Left ventricle myocardium inferior (tissue), 1 donor: ENCODE measurements at regions not wholly inside any gene's neighbourhood (a gene's known extent, or its start where the extent isn't known, plus 50 kb on each side); places are given as distances from the start of the nearest gene placed in this dataset.

Experiments
- DNase-seq: peaks from one replicate; pipeline ENCODE4 v3.0.0-alpha.2; 2020
- H3K27ac ChIP-seq: fragments of 200-600 bp; replicated peaks from 2 replicates; pipeline ENCODE4 v1.8.0; 2021
- H3K27me3 ChIP-seq: fragments of 200-600 bp; 2 replicates; pipeline ENCODE4 v1.8.0; 2021; ENCODE audit warnings: low read depth
- H3K36me3 ChIP-seq: fragments of 200-600 bp; 2 replicates; pipeline ENCODE4 v1.8.0; 2021
- H3K4me1 ChIP-seq: fragments of 200-600 bp; 2 replicates; pipeline ENCODE4 v1.8.0; 2021
- H3K4me3 ChIP-seq: fragments of 200-600 bp; 2 replicates; pipeline ENCODE4 v1.8.0; 2021; ENCODE audit warnings: mild to moderate bottlenecking, moderate library complexity
- H3K9me3 ChIP-seq: fragments of 200-600 bp; replicated peaks from 2 replicates; pipeline ENCODE4 v1.8.0; 2021
- intact Hi-C: fragments of 100-400 bp; cut with micrococcal nuclease; formaldehyde crosslinking; loops from one replicate; pipeline ENCODE4 v1.11.0; 2022
- TF ChIP-seq, protein P1 (sequence below): fragments of 200-600 bp; IDR thresholded peaks from 2 replicates; pipeline ENCODE4 v1.8.0; 2021; ENCODE audit warnings: antibody characterized with exemption, mild to moderate bottlenecking, borderline replicate concordance
- donor health status: DM: no; HTN: yes; CAD: no; lungs with severe emphysema.

DNA sequence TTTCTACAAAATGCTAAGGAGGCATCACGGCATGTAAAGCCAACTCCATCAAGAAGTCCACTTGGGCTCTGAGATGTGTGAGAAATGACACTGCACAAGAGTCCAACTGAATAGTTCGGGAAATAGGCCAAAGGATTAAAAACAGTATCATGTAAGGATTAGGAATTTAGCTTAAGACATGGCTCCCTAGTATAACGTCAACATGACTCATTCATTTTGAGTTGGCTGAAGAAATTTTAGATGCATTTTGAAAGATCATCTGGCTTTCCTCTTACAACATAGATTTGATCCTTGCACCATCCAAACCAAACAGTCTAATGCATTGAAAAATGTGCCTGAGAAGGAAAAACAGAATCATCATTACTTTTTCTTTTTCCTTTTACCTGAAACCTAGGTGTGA lies 109.3 kb upstream of the MME start:
- Histone ChIP-seq H3K4me3 (no peak overlapping the region), H3K9me3 (no peaks in the 10 kb centered on the region), H3K36me3 (no peaks in the 10 kb centered on the region), H3K27ac (no peak overlapping the region), H3K4me1 (no peaks in the 10 kb centered on the region), H3K27me3 (no peaks in the 10 kb centered on the region)
- intact Hi-C loops, result no loop called here
- DNase-seq, result no peak
- TF ChIP-seq, protein P1, sequence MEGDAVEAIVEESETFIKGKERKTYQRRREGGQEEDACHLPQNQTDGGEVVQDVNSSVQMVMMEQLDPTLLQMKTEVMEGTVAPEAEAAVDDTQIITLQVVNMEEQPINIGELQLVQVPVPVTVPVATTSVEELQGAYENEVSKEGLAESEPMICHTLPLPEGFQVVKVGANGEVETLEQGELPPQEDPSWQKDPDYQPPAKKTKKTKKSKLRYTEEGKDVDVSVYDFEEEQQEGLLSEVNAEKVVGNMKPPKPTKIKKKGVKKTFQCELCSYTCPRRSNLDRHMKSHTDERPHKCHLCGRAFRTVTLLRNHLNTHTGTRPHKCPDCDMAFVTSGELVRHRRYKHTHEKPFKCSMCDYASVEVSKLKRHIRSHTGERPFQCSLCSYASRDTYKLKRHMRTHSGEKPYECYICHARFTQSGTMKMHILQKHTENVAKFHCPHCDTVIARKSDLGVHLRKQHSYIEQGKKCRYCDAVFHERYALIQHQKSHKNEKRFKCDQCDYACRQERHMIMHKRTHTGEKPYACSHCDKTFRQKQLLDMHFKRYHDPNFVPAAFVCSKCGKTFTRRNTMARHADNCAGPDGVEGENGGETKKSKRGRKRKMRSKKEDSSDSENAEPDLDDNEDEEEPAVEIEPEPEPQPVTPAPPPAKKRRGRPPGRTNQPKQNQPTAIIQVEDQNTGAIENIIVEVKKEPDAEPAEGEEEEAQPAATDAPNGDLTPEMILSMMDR, result no peak

DNA sequence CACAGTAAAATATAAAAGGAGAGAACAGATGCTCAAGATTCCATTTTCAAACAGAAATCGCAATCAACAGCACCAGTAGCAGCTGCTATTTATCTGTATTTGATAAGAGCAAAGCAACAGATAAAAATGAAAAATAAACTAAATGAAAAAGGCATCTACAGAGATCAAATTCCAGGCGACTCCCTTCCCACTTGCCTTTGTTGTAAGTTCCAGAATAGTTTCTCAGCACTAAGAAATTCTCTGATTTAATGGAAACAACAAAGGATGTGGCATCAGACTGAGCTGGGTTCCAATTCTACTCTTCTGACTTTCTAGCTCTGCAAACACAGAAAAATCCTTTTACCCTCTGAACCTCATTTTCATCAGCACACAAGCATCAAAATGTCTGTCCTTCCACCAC lies 110.8 kb upstream of the MME start:
- Histone ChIP-seq H3K27me3 (no peaks in the 10 kb centered on the region), H3K36me3 (no peaks in the 10 kb centered on the region), H3K4me3 (no peak overlapping the region), H3K27ac (no peak overlapping the region), H3K4me1 (no peaks in the 10 kb centered on the region), H3K9me3 (no peaks in the 10 kb centered on the region)
- intact Hi-C loops, result no loop called here
- no peak for DNase-seq
- TF ChIP-seq, protein P1, result no peak

DNA sequence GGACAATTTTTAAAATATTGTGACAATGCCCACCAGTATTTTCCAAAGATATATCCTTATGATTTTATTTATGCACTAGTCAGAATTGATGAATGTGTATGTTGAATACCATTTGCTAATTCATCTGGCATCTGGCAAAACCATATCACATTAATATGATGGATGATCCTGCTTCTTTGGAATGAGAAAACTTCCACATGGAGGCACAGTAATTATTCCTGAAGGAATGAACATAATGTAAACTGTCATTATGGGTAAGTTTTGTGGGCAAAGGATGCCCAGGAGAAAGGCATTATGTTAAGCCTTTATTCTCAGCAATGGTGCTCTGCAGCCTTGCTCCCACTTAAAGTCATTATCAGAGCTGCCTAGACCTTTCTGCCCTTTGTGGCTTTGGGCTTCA lies 113.0 kb upstream of the MME start:
- Histone ChIP-seq H3K9me3 (no peaks in the 10 kb centered on the region), H3K27me3 (no peaks in the 10 kb centered on the region), H3K36me3 (no peaks in the 10 kb centered on the region), H3K4me1 (no peaks in the 10 kb centered on the region), H3K27ac (no peak overlapping the region), H3K4me3 (no peak overlapping the region)
- intact Hi-C loops, result no loop called here
- DNase-seq, result no peak
- TF ChIP-seq, protein P1, result no peak

DNA sequence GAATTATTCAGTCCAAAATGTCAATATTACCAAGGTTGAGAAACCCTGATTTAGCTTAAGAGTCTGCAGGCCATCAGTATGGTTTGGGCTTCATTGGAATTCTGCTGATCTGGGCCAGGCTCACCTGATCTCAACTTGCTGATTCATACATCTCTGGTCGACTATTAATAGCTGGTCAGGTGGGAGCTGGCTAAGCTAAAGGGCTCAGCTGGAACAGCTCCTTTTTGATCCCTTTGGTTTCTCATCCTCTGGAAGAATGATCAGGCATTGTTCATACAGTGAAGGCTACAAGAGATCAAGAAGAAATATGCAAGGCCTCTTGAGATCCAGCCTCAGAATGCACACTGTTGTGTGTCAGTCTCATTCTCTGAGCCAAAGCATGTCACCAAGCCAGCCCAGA lies 123.3 kb upstream of the MME start:
- TF ChIP-seq, protein P1, result no peak
- no peak for DNase-seq
- H3K9me3 ChIP-seq, result peaks cover 6% of the 10 kb centered on the region
- intact Hi-C loops, result no loop called here
- H3K27me3 ChIP-seq, result no peaks in the 10 kb centered on the region
- H3K27ac ChIP-seq, result no peak overlapping the region
- H3K4me1 ChIP-seq, result no peaks in the 10 kb centered on the region
- no peak overlapping the region for H3K4me3 ChIP-seq
- H3K36me3 ChIP-seq, result no peaks in the 10 kb centered on the region

DNA sequence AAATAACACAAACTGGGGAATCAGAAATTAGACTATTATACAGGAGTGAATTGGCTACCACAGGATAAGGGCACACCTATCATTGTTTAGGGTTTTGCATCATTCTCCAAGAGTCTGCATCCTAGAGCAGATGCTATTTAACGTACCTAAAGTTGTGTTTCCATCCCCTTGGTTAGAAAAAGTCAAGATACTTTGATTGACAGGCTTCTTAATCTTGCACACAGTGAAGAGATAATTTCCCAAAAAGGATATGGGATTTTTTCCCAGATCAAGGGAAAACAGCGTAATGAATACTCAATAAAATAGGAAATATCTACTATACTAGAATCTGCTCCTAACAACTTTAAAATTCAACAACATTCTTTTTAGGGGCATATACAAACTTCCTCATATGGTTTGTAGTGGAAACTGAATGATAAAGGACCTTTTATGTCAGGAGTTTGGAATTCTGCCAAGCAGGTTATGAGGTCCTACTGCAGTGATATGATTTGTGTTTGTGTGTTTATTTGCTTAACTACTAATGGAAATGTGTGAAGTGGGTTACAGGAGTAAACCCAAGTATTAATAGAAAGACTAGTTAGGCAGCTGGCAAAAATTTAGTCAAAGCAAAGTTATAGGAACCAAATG lies 124.1 kb upstream of the MME start:
- H3K4me3 ChIP-seq, result no peak overlapping the region
- no peaks in the 10 kb centered on the region for H3K27me3 ChIP-seq
- peaks cover 14% of the 10 kb centered on the region for H3K9me3 ChIP-seq
- intact Hi-C loops, result no loop called here
- no peak overlapping the region for H3K27ac ChIP-seq
- H3K36me3 ChIP-seq, result no peaks in the 10 kb centered on the region
- DNase-seq, result no peak
- no peaks in the 10 kb centered on the region for H3K4me1 ChIP-seq
- TF ChIP-seq, protein P1, result no peak
